Tibial nerve (tissue), 3 donors: ENCODE measurements at regions not wholly inside any gene's neighbourhood (a gene's known extent, or its start where the extent isn't known, plus 50 kb on each side); places are given as distances from the start of the nearest gene placed in this dataset.

Source experiments
- CTCF ChIP-seq, 5 experiments: fragments of 200-600 bp in 3 of 5; fragments of 450-650 bp in 2 of 5; sonication (generic) in 3 of 5; IDR thresholded peaks; one replicate each; pipeline ENCODE4 v1.5.1; 2016 to 2019; ENCODE audit warnings: antibody characterized with exemption in 5 of 5, mild to moderate bottlenecking in 3 of 5, moderate library complexity in 2 of 5
- POLR2A ChIP-seq, 2 donors: fragments of 450-650 bp; IDR thresholded peaks; one replicate each; pipeline ENCODE4 v1.6.1; 2017; ENCODE audit warnings: antibody characterized with exemption in 2 of 2, mild to moderate bottlenecking in 2 of 2, moderate library complexity in 2 of 2

GRCh38 chr11:112553205-112553731, 292.6 kb upstream of the PLET1 start:
- TF ChIP-seq POLR2A (IDR thresholded peaks at IDR 0.05) (no peak), CTCF (IDR thresholded peaks at IDR 0.05) (no peak)
